ENCODE measurements at regions not wholly inside any gene's neighbourhood (a gene's known extent, or its start where the extent isn't known, plus 50 kb on each side); places are given as distances from the start of the nearest gene placed in this dataset.

DNA sequence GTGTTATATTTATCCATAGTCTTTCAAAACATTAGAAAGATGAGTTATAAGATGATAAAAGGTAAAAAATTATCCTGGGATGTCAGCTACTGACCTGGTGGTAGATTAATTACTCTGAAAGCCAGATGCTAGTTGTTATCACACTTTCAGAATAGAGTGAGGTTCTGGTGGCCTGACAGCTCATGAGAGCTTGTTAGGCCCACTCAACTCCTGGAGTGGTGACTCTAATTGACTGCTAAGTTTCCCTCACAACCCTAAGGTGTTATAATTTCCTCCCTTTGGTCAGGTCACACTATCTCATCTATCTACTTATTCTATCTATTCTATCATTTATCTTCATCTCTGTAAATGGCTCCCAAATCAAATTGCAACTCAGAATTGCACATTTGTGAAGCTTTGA lies 90.1 kb downstream of the ZNF648 start:
- Histone ChIP-seq H3K36me3 (replicated peaks in 1 of 2; ENCODE audit: control insufficient read depth in 1 of 2, insufficient read depth in 2 of 2, low read length in 1 of 2) (peaks cover 0 to 4% of the 10 kb centered on the region in 2 experiments), H2AFZ (ENCODE audit: low read depth) (no peak overlapping the region), H3K27me3 (ENCODE audit: insufficient read depth) (no peaks in the 10 kb centered on the region), H4K20me1 (ENCODE audit: insufficient read depth) (no peaks in the 10 kb centered on the region), H3K79me2 (ENCODE audit: insufficient read depth) (no peaks in the 10 kb centered on the region), H3K4me2 (no peak overlapping the region), H3K9me3 (peaks cover 5% of the 10 kb centered on the region; the same call in 1 of the 2 replicates), H3K4me1 (ENCODE audit: control insufficient read depth in 1 of 2, insufficient read depth in 2 of 2, low read depth in 1 of 2, low read length in 1 of 2) (no peaks in the 10 kb centered on the region), H3K9me2 (no peaks in the 10 kb centered on the region), H3F3A (replicated peaks; ENCODE audit: insufficient read depth) (no peaks in the 10 kb centered on the region), H3K4me3 (ENCODE audit: low read depth in 2 of 2, low read length in 1 of 2) (no peak overlapping the region), H3K9ac (no peak overlapping the region), H3K27ac (ENCODE audit: low read depth in 2 of 2, low read length in 1 of 2) (no peak overlapping the region)
- POLR2A ChIA-PET: no interaction called here
- CTCF ChIA-PET: interaction anchor here (1.8 kb wide), 1 partner anchor 11 kb away, joined by 5 read pairs; no protein-coding TSS in a partner anchor
- DNase-seq: no peak
- TF ChIP-seq, protein P1, sequence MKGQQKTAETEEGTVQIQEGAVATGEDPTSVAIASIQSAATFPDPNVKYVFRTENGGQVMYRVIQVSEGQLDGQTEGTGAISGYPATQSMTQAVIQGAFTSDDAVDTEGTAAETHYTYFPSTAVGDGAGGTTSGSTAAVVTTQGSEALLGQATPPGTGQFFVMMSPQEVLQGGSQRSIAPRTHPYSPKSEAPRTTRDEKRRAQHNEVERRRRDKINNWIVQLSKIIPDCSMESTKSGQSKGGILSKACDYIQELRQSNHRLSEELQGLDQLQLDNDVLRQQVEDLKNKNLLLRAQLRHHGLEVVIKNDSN (IDR thresholded peaks at IDR 0.05; ENCODE audit: borderline replicate concordance, low read depth): no peak
- TF ChIP-seq, protein P2, sequence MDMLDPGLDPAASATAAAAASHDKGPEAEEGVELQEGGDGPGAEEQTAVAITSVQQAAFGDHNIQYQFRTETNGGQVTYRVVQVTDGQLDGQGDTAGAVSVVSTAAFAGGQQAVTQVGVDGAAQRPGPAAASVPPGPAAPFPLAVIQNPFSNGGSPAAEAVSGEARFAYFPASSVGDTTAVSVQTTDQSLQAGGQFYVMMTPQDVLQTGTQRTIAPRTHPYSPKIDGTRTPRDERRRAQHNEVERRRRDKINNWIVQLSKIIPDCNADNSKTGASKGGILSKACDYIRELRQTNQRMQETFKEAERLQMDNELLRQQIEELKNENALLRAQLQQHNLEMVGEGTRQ (IDR thresholded peaks at IDR 0.05; ENCODE audit: borderline replicate concordance, low read depth, low read length): no peak
- no peak for TF ChIP-seq ELF1 (IDR thresholded peaks at IDR 0.05)
- TF ChIP-seq, protein P3, sequence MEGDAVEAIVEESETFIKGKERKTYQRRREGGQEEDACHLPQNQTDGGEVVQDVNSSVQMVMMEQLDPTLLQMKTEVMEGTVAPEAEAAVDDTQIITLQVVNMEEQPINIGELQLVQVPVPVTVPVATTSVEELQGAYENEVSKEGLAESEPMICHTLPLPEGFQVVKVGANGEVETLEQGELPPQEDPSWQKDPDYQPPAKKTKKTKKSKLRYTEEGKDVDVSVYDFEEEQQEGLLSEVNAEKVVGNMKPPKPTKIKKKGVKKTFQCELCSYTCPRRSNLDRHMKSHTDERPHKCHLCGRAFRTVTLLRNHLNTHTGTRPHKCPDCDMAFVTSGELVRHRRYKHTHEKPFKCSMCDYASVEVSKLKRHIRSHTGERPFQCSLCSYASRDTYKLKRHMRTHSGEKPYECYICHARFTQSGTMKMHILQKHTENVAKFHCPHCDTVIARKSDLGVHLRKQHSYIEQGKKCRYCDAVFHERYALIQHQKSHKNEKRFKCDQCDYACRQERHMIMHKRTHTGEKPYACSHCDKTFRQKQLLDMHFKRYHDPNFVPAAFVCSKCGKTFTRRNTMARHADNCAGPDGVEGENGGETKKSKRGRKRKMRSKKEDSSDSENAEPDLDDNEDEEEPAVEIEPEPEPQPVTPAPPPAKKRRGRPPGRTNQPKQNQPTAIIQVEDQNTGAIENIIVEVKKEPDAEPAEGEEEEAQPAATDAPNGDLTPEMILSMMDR (IDR thresholded peaks at IDR 0.05): no peak
- no peak for TF ChIP-seq GABPA (IDR thresholded peaks at IDR 0.05; ENCODE audit: low read depth)
- no peak for TF ChIP-seq TCF12 (IDR thresholded peaks at IDR 0.05)
- no peak for TF ChIP-seq RFX5 (IDR thresholded peaks at IDR 0.05; ENCODE audit: low read length)
- no peak for TF ChIP-seq TAF1 (IDR thresholded peaks at IDR 0.05; ENCODE audit: borderline replicate concordance, low read depth, low read length)
- TF ChIP-seq TEAD4 (IDR thresholded peaks at IDR 0.05; ENCODE audit: borderline replicate concordance, insufficient read depth): no peak
- TF ChIP-seq NRF1 (IDR thresholded peaks at IDR 0.05; ENCODE audit: low read depth, low read length): no peak
- TF ChIP-seq RAD21 (IDR thresholded peaks at IDR 0.05; ENCODE audit: low read length): no peak
- no peak for TF ChIP-seq SIN3A (IDR thresholded peaks at IDR 0.05; ENCODE audit: borderline replicate concordance, low read depth, low read length)
- TF ChIP-seq, protein P4, sequence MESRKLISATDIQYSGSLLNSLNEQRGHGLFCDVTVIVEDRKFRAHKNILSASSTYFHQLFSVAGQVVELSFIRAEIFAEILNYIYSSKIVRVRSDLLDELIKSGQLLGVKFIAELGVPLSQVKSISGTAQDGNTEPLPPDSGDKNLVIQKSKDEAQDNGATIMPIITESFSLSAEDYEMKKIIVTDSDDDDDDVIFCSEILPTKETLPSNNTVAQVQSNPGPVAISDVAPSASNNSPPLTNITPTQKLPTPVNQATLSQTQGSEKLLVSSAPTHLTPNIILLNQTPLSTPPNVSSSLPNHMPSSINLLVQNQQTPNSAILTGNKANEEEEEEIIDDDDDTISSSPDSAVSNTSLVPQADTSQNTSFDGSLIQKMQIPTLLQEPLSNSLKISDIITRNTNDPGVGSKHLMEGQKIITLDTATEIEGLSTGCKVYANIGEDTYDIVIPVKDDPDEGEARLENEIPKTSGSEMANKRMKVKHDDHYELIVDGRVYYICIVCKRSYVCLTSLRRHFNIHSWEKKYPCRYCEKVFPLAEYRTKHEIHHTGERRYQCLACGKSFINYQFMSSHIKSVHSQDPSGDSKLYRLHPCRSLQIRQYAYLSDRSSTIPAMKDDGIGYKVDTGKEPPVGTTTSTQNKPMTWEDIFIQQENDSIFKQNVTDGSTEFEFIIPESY (IDR thresholded peaks at IDR 0.05; ENCODE audit: borderline replicate concordance, low read depth): no peak
- no peak for TF ChIP-seq GATA2 (CRISPR knock-in tag; IDR thresholded peaks at IDR 0.05)
- TF ChIP-seq MEF2A (IDR thresholded peaks at IDR 0.05; ENCODE audit: borderline replicate concordance, low read depth): no peak
- no peak for TF ChIP-seq NFIC (IDR thresholded peaks at IDR 0.05; ENCODE audit: borderline replicate concordance)

Data from SK-N-SH (cell line).